Astrocyte (in vitro differentiated cells and primary cell): ENCODE measurements at regions not wholly inside any gene's neighbourhood (a gene's known extent, or its start where the extent isn't known, plus 50 kb on each side); places are given as distances from the start of the nearest gene placed in this dataset.
A peak's percentile ranks its signal among the peaks of the same experiment; 100 is the strongest.

Experiments used
- DNase-seq: peaks from one replicate; pipeline ENCODE4 v3.0.0-alpha.2; 2010; ENCODE audit warnings: low read depth
- FAIRE-seq: peaks from 2 replicates; lab custom pipeline; 2011; peaks lifted over from hg19 to GRCh38; lab: Jason Lieb, UNC
- H2AFZ ChIP-seq: 2 replicates; pipeline ENCODE4 v1.6.0; 2012; ENCODE audit warnings: low read depth, low read length, inconsistent platforms
- H3K27ac ChIP-seq: 2 replicates; pipeline ENCODE4 v1.5.1; 2011; ENCODE audit warnings: low read depth, low read length, inconsistent platforms
- H3K27me3 ChIP-seq: 2 replicates; pipeline ENCODE4 v1.6.0; 2011; ENCODE audit warnings: low read length, inconsistent platforms; ENCODE audit not compliant: insufficient read depth
- H3K36me3 ChIP-seq: 2 replicates; pipeline ENCODE4 v1.5.1; 2011; ENCODE audit warnings: low read length, inconsistent platforms; ENCODE audit not compliant: insufficient read depth
- H3K4me1 ChIP-seq: 2 replicates; pipeline ENCODE4 v1.5.1; 2011; ENCODE audit warnings: low read length, inconsistent platforms; ENCODE audit not compliant: insufficient read depth
- H3K4me2 ChIP-seq: 2 replicates; pipeline ENCODE4 v1.6.0; 2012; ENCODE audit warnings: low read length, inconsistent platforms
- H3K4me3 ChIP-seq: 2 replicates; pipeline ENCODE4 v1.5.1; 2011; ENCODE audit warnings: low read depth, mild to moderate bottlenecking, low read length, inconsistent platforms; ENCODE audit not compliant: insufficient read depth
- H3K79me2 ChIP-seq: 2 replicates; pipeline ENCODE4 v1.6.0; 2012; ENCODE audit warnings: mild to moderate bottlenecking, low read length, inconsistent platforms; ENCODE audit not compliant: insufficient read depth
- H3K9ac ChIP-seq: 2 replicates; pipeline ENCODE4 v1.6.0; 2012; ENCODE audit warnings: mild to moderate bottlenecking, low read length, inconsistent platforms
- H3K9me3 ChIP-seq: 2 replicates; pipeline ENCODE4 v1.5.1; 2012; ENCODE audit warnings: low read depth, mild to moderate bottlenecking, low read length, inconsistent platforms; ENCODE audit not compliant: insufficient read depth
- H4K20me1 ChIP-seq: 2 replicates; pipeline ENCODE4 v1.6.0; 2012; ENCODE audit warnings: low read length, inconsistent platforms; ENCODE audit not compliant: insufficient read depth
- H3K27ac Mint-ChIP-seq: one replicate; pipeline ENCODE4 v1.8.0; 2021; ENCODE audit warnings: mild to moderate bottlenecking, mixed read lengths; ENCODE audit not compliant: unreplicated experiment
- H3K27me3 Mint-ChIP-seq: one replicate; pipeline ENCODE4 v1.8.0; 2021; ENCODE audit warnings: low read depth, mixed read lengths; ENCODE audit not compliant: unreplicated experiment
- H3K36me3 Mint-ChIP-seq: one replicate; pipeline ENCODE4 v1.8.0; 2021; ENCODE audit warnings: low read depth, mixed read lengths; ENCODE audit not compliant: unreplicated experiment
- H3K4me1 Mint-ChIP-seq: one replicate; pipeline ENCODE4 v1.8.0; 2021; ENCODE audit warnings: low read depth, mixed read lengths; ENCODE audit not compliant: unreplicated experiment
- H3K4me3 Mint-ChIP-seq: one replicate; pipeline ENCODE4 v1.8.0; 2021; ENCODE audit warnings: mild to moderate bottlenecking, moderate library complexity, mixed read lengths; ENCODE audit not compliant: unreplicated experiment
- H3K9me3 Mint-ChIP-seq: one replicate; pipeline ENCODE4 v1.8.0; 2021; ENCODE audit warnings: mild to moderate bottlenecking, mixed read lengths; ENCODE audit not compliant: unreplicated experiment
- CTCF ChIP-seq: IDR thresholded peaks from 2 replicates; pipeline ENCODE4 v1.5.1; 2011; ENCODE audit warnings: low read depth, mild to moderate bottlenecking, inconsistent platforms, low read length, moderate library complexity; ENCODE audit not compliant: insufficient read depth
- EZH2 ChIP-seq: IDR thresholded peaks from 2 replicates; pipeline ENCODE4 v1.6.1; 2012; ENCODE audit warnings: mild to moderate bottlenecking, low read length, inconsistent platforms; ENCODE audit not compliant: insufficient read depth

DNA sequence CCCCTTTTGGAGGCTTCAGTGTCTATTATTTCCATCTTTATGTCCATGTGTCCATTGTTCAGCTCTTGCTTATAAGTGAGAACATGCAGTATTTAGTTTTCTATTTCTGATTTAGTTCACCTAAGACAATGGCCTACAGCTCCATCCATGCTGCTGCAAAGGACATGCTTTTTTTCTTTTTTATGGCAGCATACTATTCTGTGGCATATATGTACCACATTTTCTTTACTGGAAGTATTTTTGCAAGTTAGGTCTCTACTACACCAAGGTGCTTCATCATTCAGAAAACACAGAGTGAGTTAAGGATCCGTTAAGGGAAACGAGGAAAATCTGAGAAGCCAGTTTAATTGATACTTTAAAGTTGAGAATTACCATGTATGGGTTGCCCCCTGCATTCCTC lies 297.2 kb downstream of the CDCA7 start:
- no peak for FAIRE-seq
- no peaks in the 10 kb centered on the region for H4K20me1 ChIP-seq
- H3K9ac ChIP-seq: peak overlapping the region; percentile 75
- H3K9me3 ChIP-seq: no peaks in the 10 kb centered on the region
- Mint-ChIP-seq H3K4me3 (no peak overlapping the region), H3K27me3 (peaks cover 2% of the 10 kb centered on the region), H3K36me3 (no peaks in the 10 kb centered on the region), H3K9me3 (peaks cover 2% of the 10 kb centered on the region), H3K27ac (peak overlapping the region; percentile 94), H3K4me1 (peaks cover 19% of the 10 kb centered on the region)
- H3K4me1 ChIP-seq: peaks cover 16% of the 10 kb centered on the region
- H3K4me3 ChIP-seq: no peak overlapping the region
- TF ChIP-seq EZH2 (no peak), CTCF (no peak)
- peak overlapping the region; percentile 96 for H3K27ac ChIP-seq
- DNase-seq: no peak
- no peaks in the 10 kb centered on the region for H3K79me2 ChIP-seq
- no peak overlapping the region for H2AFZ ChIP-seq
- no peaks in the 10 kb centered on the region for H3K36me3 ChIP-seq
- H3K27me3 ChIP-seq: no peaks in the 10 kb centered on the region
- peak overlapping the region; percentile 73 for H3K4me2 ChIP-seq

- Histone ChIP-seq H3K79me2 (no peaks in the 10 kb centered on the region), H2AFZ (no peak overlapping the region), H3K9me3 (no peaks in the 10 kb centered on the region), H3K27me3 (no peaks in the 10 kb centered on the region), H4K20me1 (no peaks in the 10 kb centered on the region), H3K4me1 (peaks cover 16% of the 10 kb centered on the region), H3K4me3 (no peak overlapping the region), H3K9ac (peak overlapping the region; percentile 75), H3K36me3 (no peaks in the 10 kb centered on the region), H3K27ac (peak overlapping the region; percentile 96), H3K4me2 (peak overlapping the region; percentile 73)
- DNase-seq: peak; percentile 98
- no peak for TF ChIP-seq EZH2
- TF ChIP-seq CTCF: no peak
- FAIRE-seq: no peak
- no peaks in the 10 kb centered on the region for H3K36me3 Mint-ChIP-seq
- H3K9me3 Mint-ChIP-seq: peaks cover 2% of the 10 kb centered on the region
- peaks cover 2% of the 10 kb centered on the region for H3K27me3 Mint-ChIP-seq
- H3K4me3 Mint-ChIP-seq: no peak overlapping the region
- H3K4me1 Mint-ChIP-seq: peaks cover 19% of the 10 kb centered on the region
- peak overlapping the region; percentile 94 for H3K27ac Mint-ChIP-seq
Measured at GRCh38 chr2:173652311-173652710, 297.6 kb downstream of the CDCA7 start.

GRCh38 chr2:173652767-173653431 lies 298.2 kb downstream of the CDCA7 start:
- H3K4me3 ChIP-seq: peak overlapping the region; percentile 9

More at GRCh38 chr2:173652767-173653431, 298.2 kb downstream of the CDCA7 start:
- no peak overlapping the region for H2AFZ ChIP-seq
- peak; percentile 97 for FAIRE-seq
- H3K9ac ChIP-seq: peak overlapping the region; percentile 75
- H3K27ac ChIP-seq: peak overlapping the region; percentile 96
- no peaks in the 10 kb centered on the region for H3K79me2 ChIP-seq
- Mint-ChIP-seq H3K36me3 (no peaks in the 10 kb centered on the region), H3K9me3 (peaks cover 2% of the 10 kb centered on the region), H3K27ac (peak overlapping the region; percentile 94), H3K27me3 (no peaks in the 10 kb centered on the region), H3K4me3 (peak overlapping the region; percentile 45), H3K4me1 (peaks cover 20% of the 10 kb centered on the region)
- H3K27me3 ChIP-seq: no peaks in the 10 kb centered on the region
- H3K36me3 ChIP-seq: no peaks in the 10 kb centered on the region
- peak; percentile 96 for DNase-seq
- no peaks in the 10 kb centered on the region for H4K20me1 ChIP-seq
- no peaks in the 10 kb centered on the region for H3K9me3 ChIP-seq
- TF ChIP-seq CTCF (no peak), EZH2 (no peak)
- peaks cover 18% of the 10 kb centered on the region for H3K4me1 ChIP-seq
- peak overlapping the region; percentile 73 for H3K4me2 ChIP-seq
